ENCODE measurements at regions not wholly inside any gene's neighbourhood (a gene's known extent, or its start where the extent isn't known, plus 50 kb on each side); places are given as distances from the start of the nearest gene placed in this dataset.

GRCh38 chr6:40689185-40689584, 102.0 kb upstream of the LRFN2 start:
- Histone ChIP-seq H3K4me1 (ENCODE audit: control insufficient read depth, insufficient read depth, low read length) (no peaks in the 10 kb centered on the region), H3K4me3 (ENCODE audit: low read length) (no peak overlapping the region), H3K9ac (ENCODE audit: low read depth, low read length) (no peak overlapping the region), H3K4me2 (ENCODE audit: low read length) (no peak overlapping the region), H3K9me3 (replicated peaks; ENCODE audit: low read length) (no peaks in the 10 kb centered on the region), H3K36me3 (ENCODE audit: insufficient read depth, low read length) (no peaks in the 10 kb centered on the region), H3K27me3 (ENCODE audit: control insufficient read depth, insufficient read depth, low read length) (no peaks in the 10 kb centered on the region)

- H3K4me3 ChIP-seq (ENCODE audit: low read length), result no peak overlapping the region
- H3K4me2 ChIP-seq (ENCODE audit: low read length), result no peak overlapping the region
- H3K27me3 ChIP-seq (ENCODE audit: control insufficient read depth, insufficient read depth, low read length), result no peaks in the 10 kb centered on the region
- H3K9me3 ChIP-seq (replicated peaks; ENCODE audit: low read length), result no peaks in the 10 kb centered on the region
- no peaks in the 10 kb centered on the region for H3K36me3 ChIP-seq (ENCODE audit: insufficient read depth, low read length)
- H3K4me1 ChIP-seq (ENCODE audit: control insufficient read depth, insufficient read depth, low read length), result no peaks in the 10 kb centered on the region
- H3K9ac ChIP-seq (ENCODE audit: low read depth, low read length), result no peak overlapping the region
Measured at GRCh38 chr6:40688214-40688761, 101.1 kb upstream of the LRFN2 start.

- Histone ChIP-seq H3K4me1 (ENCODE audit: control insufficient read depth, insufficient read depth, low read length) (no peaks in the 10 kb centered on the region), H3K4me3 (ENCODE audit: low read length) (no peak overlapping the region), H3K27me3 (ENCODE audit: control insufficient read depth, insufficient read depth, low read length) (no peaks in the 10 kb centered on the region), H3K9ac (ENCODE audit: low read depth, low read length) (no peak overlapping the region), H3K4me2 (ENCODE audit: low read length) (no peak overlapping the region), H3K9me3 (replicated peaks; ENCODE audit: low read length) (no peaks in the 10 kb centered on the region), H3K36me3 (ENCODE audit: insufficient read depth, low read length) (no peaks in the 10 kb centered on the region)
Measured at GRCh38 chr6:40685862-40686261, 98.7 kb upstream of the LRFN2 start.

- H3K27me3 ChIP-seq (ENCODE audit: control insufficient read depth, insufficient read depth, low read length), result no peaks in the 10 kb centered on the region
- no peaks in the 10 kb centered on the region for H3K36me3 ChIP-seq (ENCODE audit: insufficient read depth, low read length)
- no peaks in the 10 kb centered on the region for H3K4me1 ChIP-seq (ENCODE audit: control insufficient read depth, insufficient read depth, low read length)
- H3K4me3 ChIP-seq (ENCODE audit: low read length), result no peak overlapping the region
- no peaks in the 10 kb centered on the region for H3K9me3 ChIP-seq (replicated peaks; ENCODE audit: low read length)
- H3K4me2 ChIP-seq (ENCODE audit: low read length), result no peak overlapping the region
- no peak overlapping the region for H3K9ac ChIP-seq (ENCODE audit: low read depth, low read length)
Measured at GRCh38 chr6:40681622-40682021, 94.5 kb upstream of the LRFN2 start.

- Histone ChIP-seq H3K9ac (ENCODE audit: low read depth, low read length) (no peak overlapping the region), H3K27me3 (ENCODE audit: control insufficient read depth, insufficient read depth, low read length) (no peaks in the 10 kb centered on the region), H3K4me3 (ENCODE audit: low read length) (no peak overlapping the region), H3K36me3 (ENCODE audit: insufficient read depth, low read length) (no peaks in the 10 kb centered on the region), H3K9me3 (replicated peaks; ENCODE audit: low read length) (no peaks in the 10 kb centered on the region), H3K4me2 (ENCODE audit: low read length) (no peak overlapping the region), H3K4me1 (ENCODE audit: control insufficient read depth, insufficient read depth, low read length) (no peaks in the 10 kb centered on the region)
Measured at GRCh38 chr6:40678941-40679340, 91.8 kb upstream of the LRFN2 start.

- no peaks in the 10 kb centered on the region for H3K4me1 ChIP-seq (ENCODE audit: control insufficient read depth, insufficient read depth, low read length)
- no peak overlapping the region for H3K4me3 ChIP-seq (ENCODE audit: low read length)
- no peaks in the 10 kb centered on the region for H3K27me3 ChIP-seq (ENCODE audit: control insufficient read depth, insufficient read depth, low read length)
- H3K9ac ChIP-seq (ENCODE audit: low read depth, low read length), result no peak overlapping the region
- H3K9me3 ChIP-seq (replicated peaks; ENCODE audit: low read length), result no peaks in the 10 kb centered on the region
- no peaks in the 10 kb centered on the region for H3K36me3 ChIP-seq (ENCODE audit: insufficient read depth, low read length)
- no peak overlapping the region for H3K4me2 ChIP-seq (ENCODE audit: low read length)
Measured at GRCh38 chr6:40674170-40674569, 87.0 kb upstream of the LRFN2 start.

GRCh38 chr6:40672087-40672486, 84.9 kb upstream of the LRFN2 start:
- Histone ChIP-seq H3K27me3 (ENCODE audit: control insufficient read depth, insufficient read depth, low read length) (no peaks in the 10 kb centered on the region), H3K36me3 (ENCODE audit: insufficient read depth, low read length) (no peaks in the 10 kb centered on the region), H3K4me2 (ENCODE audit: low read length) (no peak overlapping the region), H3K4me3 (ENCODE audit: low read length) (no peak overlapping the region), H3K9ac (ENCODE audit: low read depth, low read length) (no peak overlapping the region), H3K9me3 (replicated peaks; ENCODE audit: low read length) (no peaks in the 10 kb centered on the region), H3K4me1 (ENCODE audit: control insufficient read depth, insufficient read depth, low read length) (no peaks in the 10 kb centered on the region)

- H3K9ac ChIP-seq (ENCODE audit: low read depth, low read length), result no peak overlapping the region
- H3K4me3 ChIP-seq (ENCODE audit: low read length), result no peak overlapping the region
- H3K4me1 ChIP-seq (ENCODE audit: control insufficient read depth, insufficient read depth, low read length), result no peaks in the 10 kb centered on the region
- H3K36me3 ChIP-seq (ENCODE audit: insufficient read depth, low read length), result no peaks in the 10 kb centered on the region
- no peaks in the 10 kb centered on the region for H3K27me3 ChIP-seq (ENCODE audit: control insufficient read depth, insufficient read depth, low read length)
- H3K4me2 ChIP-seq (ENCODE audit: low read length), result no peak overlapping the region
- no peaks in the 10 kb centered on the region for H3K9me3 ChIP-seq (replicated peaks; ENCODE audit: low read length)
Measured at GRCh38 chr6:40671694-40672050, 84.5 kb upstream of the LRFN2 start.

- Histone ChIP-seq H3K27me3 (ENCODE audit: control insufficient read depth, insufficient read depth, low read length) (no peaks in the 10 kb centered on the region), H3K9me3 (replicated peaks; ENCODE audit: low read length) (no peaks in the 10 kb centered on the region), H3K36me3 (ENCODE audit: insufficient read depth, low read length) (no peaks in the 10 kb centered on the region), H3K4me3 (ENCODE audit: low read length) (no peak overlapping the region), H3K4me2 (ENCODE audit: low read length) (no peak overlapping the region), H3K4me1 (ENCODE audit: control insufficient read depth, insufficient read depth, low read length) (no peaks in the 10 kb centered on the region), H3K9ac (ENCODE audit: low read depth, low read length) (no peak overlapping the region)
Measured at GRCh38 chr6:40671001-40671693, 84.0 kb upstream of the LRFN2 start.

- Histone ChIP-seq H3K4me3 (ENCODE audit: low read length) (no peak overlapping the region), H3K36me3 (ENCODE audit: insufficient read depth, low read length) (no peaks in the 10 kb centered on the region), H3K4me1 (ENCODE audit: control insufficient read depth, insufficient read depth, low read length) (no peaks in the 10 kb centered on the region), H3K9ac (ENCODE audit: low read depth, low read length) (no peak overlapping the region), H3K9me3 (replicated peaks; ENCODE audit: low read length) (no peaks in the 10 kb centered on the region), H3K4me2 (ENCODE audit: low read length) (no peak overlapping the region), H3K27me3 (ENCODE audit: control insufficient read depth, insufficient read depth, low read length) (no peaks in the 10 kb centered on the region)
Measured at GRCh38 chr6:40669343-40669742, 82.2 kb upstream of the LRFN2 start.

- no peak overlapping the region for H3K4me2 ChIP-seq (ENCODE audit: low read length)
- H3K4me1 ChIP-seq (ENCODE audit: control insufficient read depth, insufficient read depth, low read length), result no peaks in the 10 kb centered on the region
- H3K4me3 ChIP-seq (ENCODE audit: low read length), result no peak overlapping the region
- no peak overlapping the region for H3K9ac ChIP-seq (ENCODE audit: low read depth, low read length)
- no peaks in the 10 kb centered on the region for H3K36me3 ChIP-seq (ENCODE audit: insufficient read depth, low read length)
- no peaks in the 10 kb centered on the region for H3K27me3 ChIP-seq (ENCODE audit: control insufficient read depth, insufficient read depth, low read length)
- no peaks in the 10 kb centered on the region for H3K9me3 ChIP-seq (replicated peaks; ENCODE audit: low read length)
Measured at GRCh38 chr6:40668203-40668602, 81.0 kb upstream of the LRFN2 start.

- Histone ChIP-seq H3K4me3 (ENCODE audit: low read length) (no peak overlapping the region), H3K27me3 (ENCODE audit: control insufficient read depth, insufficient read depth, low read length) (no peaks in the 10 kb centered on the region), H3K9ac (ENCODE audit: low read depth, low read length) (no peak overlapping the region), H3K4me1 (ENCODE audit: control insufficient read depth, insufficient read depth, low read length) (no peaks in the 10 kb centered on the region), H3K9me3 (replicated peaks; ENCODE audit: low read length) (no peaks in the 10 kb centered on the region), H3K4me2 (ENCODE audit: low read length) (no peak overlapping the region), H3K36me3 (ENCODE audit: insufficient read depth, low read length) (no peaks in the 10 kb centered on the region)
Measured at GRCh38 chr6:40666530-40666929, 79.4 kb upstream of the LRFN2 start.
